IPS-11a (cell line): ENCODE measurements at regions not wholly inside any gene's neighbourhood (a gene's known extent, or its start where the extent isn't known, plus 50 kb on each side); places are given as distances from the start of the nearest gene placed in this dataset.
"Not testable (repeated sequence)": the region's sequence is repeated elsewhere in the genome, so short reads cannot be mapped to it uniquely, and the experiment has no call there.

Experiments
- H3K4me3 ChIP-seq: one replicate; pipeline ENCODE4 v1.5.1; 2013; ENCODE audit warnings: low read depth, low read length, control low read depth

GRCh38 chr2:75833386-75833785, 122.7 kb upstream of the GCFC2 start:
- H3K4me3 ChIP-seq = no peak overlapping the region

- no peak overlapping the region for H3K4me3 ChIP-seq
Measured at GRCh38 chr2:75828826-75829225, 118.1 kb upstream of the GCFC2 start.

- H3K4me3 ChIP-seq = not testable (repeated sequence)
Measured at GRCh38 chr2:75823515-75823914, 112.8 kb upstream of the GCFC2 start.

- no peak overlapping the region for H3K4me3 ChIP-seq
Measured at GRCh38 chr2:75822336-75822735, 111.6 kb upstream of the GCFC2 start.

- no peak overlapping the region for H3K4me3 ChIP-seq
Measured at GRCh38 chr2:75820693-75821092, 110.0 kb upstream of the GCFC2 start.

GRCh38 chr2:75810611-75811330, 100.1 kb upstream of the GCFC2 start:
- H3K4me3 ChIP-seq = no peak overlapping the region

GRCh38 chr2:75808793-75809535, 98.2 kb upstream of the GCFC2 start:
- H3K4me3 ChIP-seq = no peak overlapping the region

GRCh38 chr2:75807992-75808391, 97.3 kb upstream of the GCFC2 start:
- no peak overlapping the region for H3K4me3 ChIP-seq

- H3K4me3 ChIP-seq = no peak overlapping the region
Measured at GRCh38 chr2:75801234-75801982, 90.7 kb upstream of the GCFC2 start.

- no peak overlapping the region for H3K4me3 ChIP-seq
Measured at GRCh38 chr2:75800456-75800855, 89.7 kb upstream of the GCFC2 start.

GRCh38 chr2:75799859-75800258, 89.1 kb upstream of the GCFC2 start:
- H3K4me3 ChIP-seq = no peak overlapping the region

GRCh38 chr2:75798569-75798968, 87.9 kb upstream of the GCFC2 start:
- no peak overlapping the region for H3K4me3 ChIP-seq

GRCh38 chr2:75792996-75793395, 82.3 kb upstream of the GCFC2 start:
- H3K4me3 ChIP-seq = no peak overlapping the region

GRCh38 chr2:75792146-75792545, 81.4 kb upstream of the GCFC2 start:
- no peak overlapping the region for H3K4me3 ChIP-seq

- no peak overlapping the region for H3K4me3 ChIP-seq
Measured at GRCh38 chr2:75790814-75791467, 80.2 kb upstream of the GCFC2 start.

GRCh38 chr2:75790121-75790813, 79.6 kb upstream of the GCFC2 start:
- H3K4me3 ChIP-seq = no peak overlapping the region

- no peak overlapping the region for H3K4me3 ChIP-seq
Measured at GRCh38 chr2:75788902-75789301, 78.2 kb upstream of the GCFC2 start.

- no peak overlapping the region for H3K4me3 ChIP-seq
Measured at GRCh38 chr2:75788154-75788553, 77.4 kb upstream of the GCFC2 start.

GRCh38 chr2:75787532-75788132, 76.9 kb upstream of the GCFC2 start:
- no peak overlapping the region for H3K4me3 ChIP-seq

- H3K4me3 ChIP-seq = no peak overlapping the region
Measured at GRCh38 chr2:75775311-75775823, 64.7 kb upstream of the GCFC2 start.
